AG09319 (cell line): ENCODE measurements at regions not wholly inside any gene's neighbourhood (a gene's known extent, or its start where the extent isn't known, plus 50 kb on each side); places are given as distances from the start of the nearest gene placed in this dataset.

Source experiments
- DNase-seq: peaks from one replicate; pipeline ENCODE4 v3.0.0-alpha.2; 2010; ENCODE audit warnings: low read depth; ENCODE audit errors: extremely low read depth
- CTCF ChIP-seq: IDR thresholded peaks from 2 replicates; pipeline ENCODE4 v1.5.1; 2011; ENCODE audit warnings: low read depth, mild to moderate bottlenecking, inconsistent platforms, low read length, moderate library complexity

DNA sequence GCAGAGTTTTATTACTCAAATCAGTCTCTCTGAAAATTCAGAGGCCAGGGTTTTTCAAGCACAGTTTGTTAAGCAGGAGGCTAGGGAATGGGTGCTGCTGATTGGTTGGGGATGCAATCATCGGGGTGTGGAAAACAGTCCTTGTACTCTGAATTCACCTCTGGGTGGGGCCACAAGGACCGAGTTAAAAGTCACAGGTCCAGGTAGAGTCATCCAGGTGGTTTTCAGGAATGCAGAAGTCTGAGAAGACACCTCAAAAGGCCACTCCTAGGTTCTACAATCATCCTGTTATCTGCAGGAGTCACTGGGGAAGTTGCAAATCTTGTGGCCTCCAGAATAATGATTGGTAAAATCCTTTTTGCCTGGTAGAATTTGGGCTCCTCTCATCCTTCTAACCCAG lies 371.2 kb upstream of the SULF2 start:
- TF ChIP-seq CTCF: no peak

GRCh38 chr20:48155268-48155667 lies 370.0 kb upstream of the SULF2 start:
- DNase-seq: no peak
- no peak for TF ChIP-seq CTCF

More for the DNA sequence above, 371.2 kb upstream of the SULF2 start:
- DNase-seq: no peak

DNA sequence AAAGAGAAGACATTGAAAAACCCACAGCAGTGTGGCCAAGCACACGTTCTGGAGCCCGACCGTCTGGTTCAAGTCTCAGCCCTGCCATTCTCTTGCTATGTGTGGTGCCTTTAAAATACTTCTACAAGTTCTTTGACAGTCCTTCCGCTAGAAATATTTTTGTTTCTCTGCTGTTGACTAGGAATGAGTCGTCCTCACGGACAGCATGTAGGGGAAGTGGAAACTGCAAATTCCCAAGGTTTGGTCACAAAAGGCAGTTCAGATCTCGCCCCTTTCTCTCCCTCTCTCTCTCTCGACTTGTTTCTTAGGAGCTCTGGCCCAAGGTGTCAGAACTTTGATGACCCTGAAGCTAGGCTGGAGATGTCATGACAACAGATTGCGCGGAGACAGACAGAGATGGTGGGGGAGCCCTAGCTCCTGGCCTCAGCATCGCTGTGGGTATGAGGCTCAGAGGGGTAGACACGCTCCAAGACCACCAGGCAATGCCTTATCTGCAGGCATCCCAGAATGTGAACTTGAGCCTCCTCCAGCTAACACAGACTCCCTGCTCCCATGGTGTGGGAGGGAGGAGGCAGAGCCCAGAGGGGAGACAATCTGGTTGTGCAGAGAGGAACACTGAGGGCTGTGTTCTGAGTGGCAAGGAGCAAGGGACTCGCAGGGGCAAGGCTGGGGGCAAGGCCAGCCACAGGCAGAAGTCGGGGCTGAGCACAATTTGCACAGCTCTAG lies 368.9 kb upstream of the SULF2 start:
- no peak for DNase-seq
- no peak for TF ChIP-seq CTCF

DNA sequence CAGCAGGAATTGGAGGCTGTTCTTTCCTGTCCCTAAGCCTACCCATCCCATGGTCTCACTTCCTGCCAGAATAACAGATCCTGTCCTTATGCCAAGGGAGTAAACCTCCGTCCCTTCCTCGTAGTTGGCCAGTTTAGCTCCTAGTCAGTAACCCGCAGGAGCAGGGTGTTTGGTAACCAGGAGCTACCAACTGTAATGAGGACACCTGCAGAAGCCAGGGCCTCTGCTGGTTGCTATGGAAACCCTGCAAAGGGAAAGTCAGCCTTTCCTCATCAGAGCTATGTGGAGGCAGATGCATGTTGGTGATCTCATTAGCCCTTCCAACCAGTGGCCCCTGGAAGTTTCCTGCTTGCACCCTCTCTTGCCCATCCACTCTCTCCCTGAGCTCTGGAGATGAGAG lies 368.2 kb upstream of the SULF2 start:
- DNase-seq: no peak
- TF ChIP-seq CTCF: no peak

DNA sequence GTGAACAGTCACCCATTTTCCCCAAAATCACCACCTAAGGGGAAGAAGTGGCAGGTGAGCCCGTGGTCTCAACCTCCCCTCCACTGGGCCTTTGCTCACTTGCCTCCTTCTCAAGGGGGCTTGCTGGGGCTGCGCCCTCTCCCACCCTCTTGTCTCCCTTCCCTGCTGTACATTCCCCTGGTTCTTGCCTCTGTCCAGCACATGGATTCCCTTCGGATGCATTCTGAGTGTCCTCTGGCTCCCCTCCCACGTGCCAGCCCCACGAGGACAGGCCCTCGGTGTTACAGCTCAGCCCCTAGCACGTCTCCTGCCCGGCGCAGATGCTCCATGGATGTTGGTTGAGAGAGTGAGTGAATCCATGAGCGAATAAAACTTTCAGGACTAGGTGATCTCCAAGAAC lies 367.8 kb upstream of the SULF2 start:
- no peak for DNase-seq
- TF ChIP-seq CTCF: no peak

DNA sequence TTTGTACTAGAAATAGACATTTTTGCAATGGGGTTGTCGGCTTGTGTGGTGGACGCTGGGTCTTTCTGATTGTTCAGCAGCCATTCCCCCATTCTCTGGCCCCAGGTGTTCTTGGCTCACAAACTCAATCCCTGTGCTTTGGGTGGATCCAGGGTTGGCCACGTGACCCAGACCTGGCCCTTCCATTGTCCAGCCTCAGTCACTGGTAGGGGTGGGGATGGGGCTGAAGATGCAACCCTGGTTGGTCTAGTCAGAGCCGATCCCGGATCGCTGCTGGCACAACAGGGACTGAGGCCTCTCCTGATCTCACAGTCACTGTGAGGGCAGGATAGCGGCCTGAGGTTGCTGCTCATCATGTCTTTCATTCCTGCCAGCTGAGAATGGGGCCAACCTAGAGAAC lies 365.3 kb upstream of the SULF2 start:
- TF ChIP-seq CTCF: no peak
- no peak for DNase-seq

- DNase-seq: no peak
- TF ChIP-seq CTCF: no peak
These were observed 364.6 kb upstream of the SULF2 start for GRCh38 chr20:48149902-48150301.
